DOHH2 (cell line): ENCODE measurements at regions not wholly inside any gene's neighbourhood (a gene's known extent, or its start where the extent isn't known, plus 50 kb on each side); places are given as distances from the start of the nearest gene placed in this dataset.

ENCODE experiments used
- H3F3A ChIP-seq: fragments of 200-600 bp; sonication (generic), shearing (Covaris generic); 2 replicates; pipeline ENCODE4 v1.6.0; 2016; ENCODE audit warnings: antibody characterized with exemption, mild to moderate bottlenecking; ENCODE audit not compliant: control insufficient read depth, insufficient read depth
- H3K27ac ChIP-seq: fragments of 200-600 bp; sonication (generic); 2 replicates; pipeline ENCODE4 v1.5.1; 2014; ENCODE audit warnings: low read depth, mild to moderate bottlenecking, low read length, moderate library complexity
- H3K27me3 ChIP-seq: fragments of 200-600 bp; sonication (generic); 2 replicates; pipeline ENCODE4 v1.6.1; 2014; ENCODE audit warnings: mild to moderate bottlenecking, low read length, mixed read lengths; ENCODE audit not compliant: control insufficient read depth
- H3K36me3 ChIP-seq: fragments of 200-600 bp; sonication (generic); 2 replicates; pipeline ENCODE4 v1.6.1; 2014; ENCODE audit warnings: mild to moderate bottlenecking, low read length, moderate library complexity, mixed read lengths; ENCODE audit not compliant: control insufficient read depth
- H3K4me1 ChIP-seq: fragments of 200-600 bp; sonication (generic); 2 replicates; pipeline ENCODE4 v1.6.1; 2014; ENCODE audit warnings: mild to moderate bottlenecking, low read length, mixed read lengths; ENCODE audit not compliant: control insufficient read depth
- H3K4me2 ChIP-seq: fragments of 200-600 bp; sonication (generic); 2 replicates; pipeline ENCODE4 v1.6.0; 2014; ENCODE audit warnings: mild to moderate bottlenecking, low read length, moderate library complexity
- H3K4me3 ChIP-seq: fragments of 200-600 bp; sonication (generic); 2 replicates; pipeline ENCODE4 v1.5.1; 2014; ENCODE audit warnings: mild to moderate bottlenecking, low read length, mixed read lengths
- H3K79me2 ChIP-seq: fragments of 200-600 bp; sonication (generic); 2 replicates; pipeline ENCODE4 v1.6.1; 2014; ENCODE audit warnings: mild to moderate bottlenecking, low read length, mixed read lengths; ENCODE audit not compliant: control insufficient read depth
- H3K9me2 ChIP-seq: fragments of 200-600 bp; sonication (generic); replicated peaks from 2 replicates; pipeline ENCODE4 v1.6.1; 2014; ENCODE audit warnings: mild to moderate bottlenecking, low read length, mixed read lengths; ENCODE audit not compliant: control insufficient read depth
- H3K9me3 ChIP-seq: fragments of 200-600 bp; sonication (generic); 2 replicates; pipeline ENCODE4 v1.6.1; 2014; ENCODE audit warnings: antibody characterized with exemption, low read length, mixed read lengths; ENCODE audit not compliant: control insufficient read depth, insufficient read depth
- H4K20me1 ChIP-seq: fragments of 200-600 bp; sonication (generic); 2 replicates; pipeline ENCODE4 v1.6.0; 2014; ENCODE audit warnings: low read depth, mild to moderate bottlenecking, antibody characterized with exemption, low read length, moderate library complexity; ENCODE audit not compliant: control insufficient read depth, insufficient read depth
- EZH2phosphoT487 ChIP-seq: fragments of 200-600 bp; sonication (generic); IDR thresholded peaks from 2 replicates; pipeline ENCODE4 v1.6.1; 2017; ENCODE audit warnings: borderline replicate concordance, mild to moderate bottlenecking, antibody characterized with exemption, low read length, moderate library complexity, mixed read lengths
- TF ChIP-seq, protein P1 (sequence below): fragments of 200-600 bp; sonication (generic); IDR thresholded peaks from one replicate; pipeline ENCODE4 v1.5.1; 2014; ENCODE audit warnings: antibody characterized with exemption, mild to moderate bottlenecking, low read depth, low read length; ENCODE audit not compliant: poor library complexity, severe bottlenecking

DNA sequence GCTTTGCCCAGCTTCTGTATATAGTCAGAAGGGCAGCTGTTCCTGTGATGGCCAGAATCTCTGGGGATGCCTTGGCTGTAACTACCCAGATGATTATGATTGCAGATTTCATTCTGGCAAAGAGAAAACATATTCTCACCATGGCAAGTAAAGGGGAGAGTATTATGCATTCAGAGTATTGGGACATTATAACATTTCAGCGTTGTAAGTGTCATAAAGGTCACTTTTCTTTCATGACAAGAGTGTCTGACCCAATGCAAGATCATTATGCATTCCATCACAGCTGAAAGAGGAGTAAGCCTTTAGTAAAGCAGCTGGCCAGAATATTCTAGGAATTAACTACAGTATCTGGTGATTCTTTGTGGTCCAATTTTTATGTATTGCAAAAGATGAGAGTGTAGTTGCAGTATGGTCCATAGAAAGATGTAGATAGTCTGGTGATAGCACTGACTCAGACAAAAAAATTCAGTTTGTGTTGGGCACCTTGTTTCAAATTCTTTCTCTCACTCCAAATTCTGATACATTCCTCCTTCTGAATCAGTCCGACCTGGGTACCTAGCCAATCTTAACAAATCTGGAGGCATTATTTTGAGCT, 2366.3 kb downstream of the PCDH7 start:
- no peak overlapping the region for H3K4me2 ChIP-seq
- H3K4me3 ChIP-seq = no peak overlapping the region
- H3K27ac ChIP-seq = no peak overlapping the region
- H3K9me3 ChIP-seq = no peaks in the 10 kb centered on the region
- H3K27me3 ChIP-seq = no peaks in the 10 kb centered on the region
- no peaks in the 10 kb centered on the region for H3K36me3 ChIP-seq
- H3K4me1 ChIP-seq = no peaks in the 10 kb centered on the region
- H3F3A ChIP-seq = no peaks in the 10 kb centered on the region
- H4K20me1 ChIP-seq = no peaks in the 10 kb centered on the region
- no peaks in the 10 kb centered on the region for H3K9me2 ChIP-seq
- H3K79me2 ChIP-seq = no peaks in the 10 kb centered on the region
- TF ChIP-seq, protein P1, sequence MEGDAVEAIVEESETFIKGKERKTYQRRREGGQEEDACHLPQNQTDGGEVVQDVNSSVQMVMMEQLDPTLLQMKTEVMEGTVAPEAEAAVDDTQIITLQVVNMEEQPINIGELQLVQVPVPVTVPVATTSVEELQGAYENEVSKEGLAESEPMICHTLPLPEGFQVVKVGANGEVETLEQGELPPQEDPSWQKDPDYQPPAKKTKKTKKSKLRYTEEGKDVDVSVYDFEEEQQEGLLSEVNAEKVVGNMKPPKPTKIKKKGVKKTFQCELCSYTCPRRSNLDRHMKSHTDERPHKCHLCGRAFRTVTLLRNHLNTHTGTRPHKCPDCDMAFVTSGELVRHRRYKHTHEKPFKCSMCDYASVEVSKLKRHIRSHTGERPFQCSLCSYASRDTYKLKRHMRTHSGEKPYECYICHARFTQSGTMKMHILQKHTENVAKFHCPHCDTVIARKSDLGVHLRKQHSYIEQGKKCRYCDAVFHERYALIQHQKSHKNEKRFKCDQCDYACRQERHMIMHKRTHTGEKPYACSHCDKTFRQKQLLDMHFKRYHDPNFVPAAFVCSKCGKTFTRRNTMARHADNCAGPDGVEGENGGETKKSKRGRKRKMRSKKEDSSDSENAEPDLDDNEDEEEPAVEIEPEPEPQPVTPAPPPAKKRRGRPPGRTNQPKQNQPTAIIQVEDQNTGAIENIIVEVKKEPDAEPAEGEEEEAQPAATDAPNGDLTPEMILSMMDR = no peak
- no peak for TF ChIP-seq EZH2phosphoT487

GRCh38 chr4:33088713-33089112, 2368.5 kb downstream of the PCDH7 start:
- Histone ChIP-seq H3K4me2 (no peak overlapping the region), H4K20me1 (no peaks in the 10 kb centered on the region), H3K9me3 (no peaks in the 10 kb centered on the region), H3K79me2 (no peaks in the 10 kb centered on the region), H3K9me2 (no peaks in the 10 kb centered on the region), H3K36me3 (no peaks in the 10 kb centered on the region), H3K27me3 (no peaks in the 10 kb centered on the region), H3K4me1 (no peaks in the 10 kb centered on the region), H3K4me3 (no peak overlapping the region), H3K27ac (no peak overlapping the region), H3F3A (no peaks in the 10 kb centered on the region)
- TF ChIP-seq EZH2phosphoT487 = no peak
- TF ChIP-seq, protein P1 = no peak

DNA sequence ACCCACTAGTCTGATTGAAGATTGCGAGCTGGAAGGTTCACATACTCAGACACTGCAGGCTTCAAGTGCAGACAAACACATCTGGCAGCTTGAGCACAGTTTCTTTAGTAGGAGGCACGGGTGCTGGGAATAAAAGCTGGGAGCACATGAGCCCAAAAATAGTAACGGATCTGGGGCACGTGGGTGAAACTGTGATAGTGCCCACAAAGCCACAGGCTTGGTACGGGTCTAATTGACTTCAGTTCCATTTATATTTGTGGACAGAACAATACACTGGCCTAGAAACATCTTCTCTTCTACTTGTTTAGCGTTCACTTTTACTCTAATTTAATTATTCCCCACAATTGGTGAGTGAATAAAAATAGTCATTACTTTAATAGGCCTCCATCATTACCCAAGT, 2370.7 kb downstream of the PCDH7 start:
- Histone ChIP-seq H3K4me1 (no peaks in the 10 kb centered on the region), H3K27ac (no peak overlapping the region), H3K27me3 (no peaks in the 10 kb centered on the region), H3K4me3 (no peak overlapping the region), H4K20me1 (no peaks in the 10 kb centered on the region), H3K9me2 (no peaks in the 10 kb centered on the region), H3K9me3 (no peaks in the 10 kb centered on the region), H3K79me2 (no peaks in the 10 kb centered on the region), H3K4me2 (no peak overlapping the region), H3F3A (no peaks in the 10 kb centered on the region), H3K36me3 (no peaks in the 10 kb centered on the region)
- TF ChIP-seq EZH2phosphoT487 = no peak
- TF ChIP-seq, protein P1 = no peak

- H3K36me3 ChIP-seq = no peaks in the 10 kb centered on the region
- no peaks in the 10 kb centered on the region for H3K9me2 ChIP-seq
- no peaks in the 10 kb centered on the region for H3K4me1 ChIP-seq
- no peak overlapping the region for H3K4me3 ChIP-seq
- H4K20me1 ChIP-seq = no peaks in the 10 kb centered on the region
- TF ChIP-seq EZH2phosphoT487 = no peak
- TF ChIP-seq, protein P1 = no peak
- H3K27me3 ChIP-seq = no peaks in the 10 kb centered on the region
- no peaks in the 10 kb centered on the region for H3K79me2 ChIP-seq
- no peak overlapping the region for H3K4me2 ChIP-seq
- H3K27ac ChIP-seq = no peak overlapping the region
- no peaks in the 10 kb centered on the region for H3F3A ChIP-seq
- H3K9me3 ChIP-seq = no peaks in the 10 kb centered on the region
Measured at GRCh38 chr4:33091961-33092360, 2371.8 kb downstream of the PCDH7 start.
